Pancreas (tissue), 10 donors: ENCODE measurements at regions not wholly inside any gene's neighbourhood (a gene's known extent, or its start where the extent isn't known, plus 50 kb on each side); places are given as distances from the start of the nearest gene placed in this dataset.

ENCODE experiments used
- ATAC-seq, 4 donors: fragments of 200-7000 bp; cut with Tn5 transposase; one replicate each; pipeline versions ENCODE4 v1.8.0 to v1.9.1; 2020; ENCODE audit warnings: mild to moderate bottlenecking in 4 of 4, moderate library complexity in 4 of 4
- DNase-seq, 6 donors: peaks; one replicate each; pipeline ENCODE4 v3.0.0-alpha.2; 2020
- FAIRE-seq: peaks from 2 replicates; lab custom pipeline; 2012; peaks lifted over from hg19 to GRCh38; lab: Jason Lieb, UNC
- H3K27ac ChIP-seq, 4 donors: fragments of 200-600 bp; sonication (generic); 1 replicate in 3 of 4; 2 replicates in 1 of 4; pipeline versions ENCODE4 v1.5.0 to v1.8.0; 2020
- H3K27me3 ChIP-seq, 4 donors: fragments of 200-600 bp; one replicate each; pipeline ENCODE4 v1.8.0; 2021
- H3K36me3 ChIP-seq, 3 donors: fragments of 200-600 bp; sonication (generic) in 1 of 3; one replicate each; pipeline versions ENCODE4 v1.5.0 to v1.8.0; 2020 to 2021
- H3K4me1 ChIP-seq, 3 donors: fragments of 200-600 bp; one replicate each; pipeline ENCODE4 v1.8.0; 2021
- H3K4me3 ChIP-seq, 4 donors: fragments of 200-600 bp; sonication (generic) in 2 of 4; one replicate each; pipeline versions ENCODE4 v1.5.0 to v1.8.0; 2020 to 2021
- H3K9me3 ChIP-seq, 4 donors: fragments of 200-600 bp; one replicate each; pipeline ENCODE4 v1.8.0; 2021
- CTCF ChIP-seq, 4 donors: fragments of 200-600 bp; sonication (generic) in 3 of 4; IDR thresholded peaks; one replicate each; pipeline versions ENCODE4 v1.5.0 to v1.8.0; 2021; ENCODE audit warnings: antibody characterized with exemption in 4 of 4
- WGBS, 2 donors: extraction: QIAGEN DNeasy Blood & Tissue Kit; methylation state at CpG; one replicate each; pipeline ENCODE4 v1.1.7; 2013; 5-methylcytosine and 5-hydroxymethylcytosine counted together
- intact Hi-C, 3 donors: fragments of 100-400 bp; cut with DNase I; formaldehyde crosslinking; loops; one replicate each; pipeline versions ENCODE4 v1.11.1 to v1.14.2; 2022
- donor health status: healthy with polysubstance abuse.
- donor health status: DM: no; HTN: no; CAD: no; lungs with moderate emphysema.
- donor health status: DM: no; HTN: no; CAD: no.
- donor health status: control.
- donor health status: control.
- donor health status: Bipolar disorder and iron deficiency.
- donor health status: DM: yes; HTN: yes; CAD: no.
- donor health status: DM: no; HTN: no; CAD: no.
- donor health status: DM: no; HTN: no; CAD: no.
- donor health status: DM: yes; HTN: yes; CAD: no.

GRCh38 chr2:58501371-58502160, 260.4 kb upstream of the FANCL start:
- ATAC-seq (no peak), FAIRE-seq (no peak)
- intact Hi-C loops = no loop called here

DNA sequence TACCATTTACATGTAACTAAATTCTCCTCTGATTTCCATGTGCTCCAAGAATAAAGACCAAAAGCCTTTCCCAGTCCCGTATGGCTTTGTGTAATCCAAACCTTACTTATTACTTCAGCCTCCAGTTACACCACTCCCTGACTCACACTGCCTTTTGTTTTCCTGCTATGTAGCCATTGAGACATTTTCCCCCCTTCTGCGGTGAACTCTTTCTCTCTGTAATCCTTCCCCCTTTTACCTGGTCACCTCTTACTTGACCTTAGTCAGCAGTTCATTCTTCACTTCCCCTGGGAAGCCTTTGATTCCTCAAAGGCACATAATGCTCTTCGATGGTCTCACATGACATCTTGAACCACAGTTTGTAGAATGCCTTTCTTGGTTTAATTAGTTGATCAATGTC, 256.0 kb upstream of the FANCL start:
- no peak for TF ChIP-seq CTCF (IDR thresholded peaks at IDR 0.05)
- ATAC-seq (no peak), DNase-seq (no peak), FAIRE-seq (no peak)
- no peak overlapping the region for H3K27ac ChIP-seq
- H3K4me1 ChIP-seq = no peaks in the 10 kb centered on the region
- no peaks in the 10 kb centered on the region for H3K9me3 ChIP-seq
- no peaks in the 10 kb centered on the region for H3K36me3 ChIP-seq
- H3K4me3 ChIP-seq = no peak overlapping the region
- no peaks in the 10 kb centered on the region for H3K27me3 ChIP-seq
- intact Hi-C loops = no loop called here
- WGBS, 2 donors = 67 to 71% methylated on average over 3 of the region's 3 CpGs

More at GRCh38 chr2:58501371-58502160, 260.4 kb upstream of the FANCL start:
- no peak for DNase-seq
- Histone ChIP-seq H3K36me3 (no peaks in the 10 kb centered on the region), H3K4me3 (no peak overlapping the region), H3K27me3 (no peaks in the 10 kb centered on the region), H3K4me1 (no peaks in the 10 kb centered on the region), H3K27ac (no peak overlapping the region), H3K9me3 (no peaks in the 10 kb centered on the region)
- no peak for TF ChIP-seq CTCF (IDR thresholded peaks at IDR 0.05)
- 85 to 89% methylated on average over 11 of the region's 11 CpGs for whole genome bisulfite sequencing, 2 donors

DNA sequence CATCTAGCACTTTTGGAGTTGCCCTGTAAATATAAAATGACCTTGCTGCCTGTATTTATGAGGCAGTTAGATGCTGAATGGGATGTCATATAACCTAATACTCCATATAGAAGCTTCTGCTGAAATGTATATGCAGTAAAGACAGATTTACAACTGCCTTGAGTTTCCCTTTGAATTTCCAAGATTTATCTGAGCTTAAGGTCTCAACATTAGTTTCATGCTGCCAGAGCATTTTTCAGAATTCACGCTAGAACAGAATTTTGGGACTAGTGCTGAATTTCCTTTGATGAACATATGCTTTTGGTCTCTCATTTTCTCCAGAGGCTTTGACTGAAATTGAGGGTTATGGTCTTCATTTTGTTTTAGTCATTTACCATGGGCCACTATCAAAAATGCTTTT, 254.7 kb upstream of the FANCL start:
- DNase-seq (no peak), ATAC-seq (no peak), FAIRE-seq (no peak)
- no peaks in the 10 kb centered on the region for H3K9me3 ChIP-seq
- H3K4me1 ChIP-seq = no peaks in the 10 kb centered on the region
- H3K36me3 ChIP-seq = no peaks in the 10 kb centered on the region
- H3K27ac ChIP-seq = no peak overlapping the region
- intact Hi-C loops = no loop called here
- 92 to 93% methylated on average over 1 of the region's 1 CpG for WGBS, 2 donors
- no peak for TF ChIP-seq CTCF (IDR thresholded peaks at IDR 0.05)
- no peaks in the 10 kb centered on the region for H3K27me3 ChIP-seq
- no peak overlapping the region for H3K4me3 ChIP-seq

DNA sequence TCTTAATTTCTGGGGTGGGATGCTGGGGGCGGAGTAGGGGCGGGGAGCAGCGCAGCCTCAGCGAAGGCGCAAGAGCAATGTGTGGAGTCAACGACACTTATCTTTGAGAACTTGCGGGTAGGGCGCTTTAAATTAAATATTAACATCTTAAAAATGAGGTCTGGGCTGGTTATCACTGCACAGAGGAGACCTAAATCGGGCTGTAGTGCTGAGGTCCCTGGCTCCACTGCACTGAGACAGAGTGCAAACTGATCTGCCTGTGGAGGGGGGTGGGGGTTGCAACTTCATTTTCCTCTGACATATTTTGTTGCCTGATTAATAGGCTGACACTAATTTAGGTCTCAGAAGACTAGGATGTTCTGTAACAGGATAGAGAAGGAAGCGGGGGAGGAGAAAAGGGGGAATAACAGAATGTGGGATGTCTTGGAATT, 253.0 kb upstream of the FANCL start:
- Histone ChIP-seq H3K27me3 (no peaks in the 10 kb centered on the region), H3K4me1 (no peaks in the 10 kb centered on the region), H3K36me3 (no peaks in the 10 kb centered on the region), H3K9me3 (no peaks in the 10 kb centered on the region), H3K27ac (no peak overlapping the region), H3K4me3 (no peak overlapping the region)
- ATAC-seq (no peak), DNase-seq (no peak), FAIRE-seq (no peak)
- intact Hi-C loops = no loop called here
- WGBS, 2 donors = 75 to 82% methylated on average over 10 of the region's 10 CpGs
- no peak for TF ChIP-seq CTCF (IDR thresholded peaks at IDR 0.05)

- no peak for ATAC-seq
- no peak for FAIRE-seq
- Histone ChIP-seq H3K27ac (no peak overlapping the region), H3K4me1 (no peaks in the 10 kb centered on the region), H3K36me3 (no peaks in the 10 kb centered on the region), H3K4me3 (no peak overlapping the region), H3K9me3 (no peaks in the 10 kb centered on the region), H3K27me3 (no peaks in the 10 kb centered on the region)
- no peak for DNase-seq
- 85 to 92% methylated on average over 4 of the region's 4 CpGs for WGBS, 2 donors
- no peak for TF ChIP-seq CTCF (IDR thresholded peaks at IDR 0.05)
- intact Hi-C loops = no loop called here
Observed at GRCh38 chr2:58484629-58485028, 243.5 kb upstream of the FANCL start.
